ENCODE measurements at regions not wholly inside any gene's neighbourhood (a gene's known extent, or its start where the extent isn't known, plus 50 kb on each side); places are given as distances from the start of the nearest gene placed in this dataset.

- no peak overlapping the region for H3K9ac ChIP-seq (ENCODE audit: low read length)
- H3K9me3 ChIP-seq (ENCODE audit: insufficient read depth, low read depth, low read length): no peaks in the 10 kb centered on the region
- whole genome bisulfite sequencing (ENCODE audit: extremely low coverage, insufficient coverage, insufficient read length): no CpG with 5 or more reads among the region's 18 CpGs
- no peak overlapping the region for H3K27ac ChIP-seq (ENCODE audit: low read depth, low read length)
- no peak overlapping the region for H2AFZ ChIP-seq (ENCODE audit: insufficient read depth, low read length, poor library complexity)
- peaks cover 0 to 2% of the 10 kb centered on the region in 2 experiments for H3K4me1 ChIP-seq (ENCODE audit: control insufficient read depth in 1 of 2, insufficient read depth in 2 of 2, low read length in 2 of 2)
- DNase-seq: no peak
- peaks cover 0 to 2% of the 10 kb centered on the region in 2 experiments for H3K36me3 ChIP-seq (ENCODE audit: control insufficient read depth in 1 of 2, insufficient read depth in 2 of 2, low read length in 2 of 2)
- no peaks in the 10 kb centered on the region for H3K79me2 ChIP-seq (ENCODE audit: control insufficient read depth, insufficient read depth, low read length, poor library complexity)
- no peak overlapping the region for H3K18ac ChIP-seq (ENCODE audit: low read length)
- no peak overlapping the region for H4K8ac ChIP-seq (ENCODE audit: low read depth, low read length)
- H3K23ac ChIP-seq (ENCODE audit: low read length): no peak overlapping the region
- no peak overlapping the region for H4K12ac ChIP-seq (ENCODE audit: low read depth, low read length)
- no peak overlapping the region for H2AK5ac ChIP-seq (ENCODE audit: low read length)
- no peak overlapping the region for H3K4me2 ChIP-seq (ENCODE audit: low read length)
- no peak overlapping the region for H2BK5ac ChIP-seq (ENCODE audit: low read depth, low read length, poor library complexity)
- H3K14ac ChIP-seq (ENCODE audit: low read length): no peak overlapping the region
- no peaks in the 10 kb centered on the region for H3K79me1 ChIP-seq (ENCODE audit: low read length)
- H3K4me3 ChIP-seq (ENCODE audit: low read depth, low read length): peak overlapping the region; percentile 42
- no peak overlapping the region for H3K4ac ChIP-seq (ENCODE audit: low read depth, low read length)
- H3K27me3 ChIP-seq (ENCODE audit: insufficient read depth, low read length): no peaks in the 10 kb centered on the region
- no peak overlapping the region for H4K91ac ChIP-seq (ENCODE audit: low read depth, low read length)
- no peak overlapping the region for H2BK12ac ChIP-seq (ENCODE audit: low read length)
- H2BK120ac ChIP-seq (ENCODE audit: insufficient read depth, low read length, poor library complexity): no peak overlapping the region
Observed at GRCh38 chr22:25367756-25368155, 148.3 kb downstream of the CRYBB2 start.

- no CpG with 5 or more reads among the region's 5 CpGs for WGBS (ENCODE audit: extremely low coverage, insufficient coverage, insufficient read length)
- Histone ChIP-seq H3K23ac (ENCODE audit: low read length) (no peak overlapping the region), H2AK5ac (ENCODE audit: low read length) (no peak overlapping the region), H3K14ac (ENCODE audit: low read length) (no peak overlapping the region), H2BK12ac (ENCODE audit: low read length) (no peak overlapping the region), H3K18ac (ENCODE audit: low read length) (no peak overlapping the region), H3K27me3 (ENCODE audit: insufficient read depth, low read length) (no peaks in the 10 kb centered on the region), H3K4ac (ENCODE audit: low read depth, low read length) (no peak overlapping the region), H4K12ac (ENCODE audit: low read depth, low read length) (no peak overlapping the region), H2AFZ (ENCODE audit: insufficient read depth, low read length, poor library complexity) (no peak overlapping the region), H3K4me3 (ENCODE audit: low read depth, low read length) (no peak overlapping the region), H3K79me1 (ENCODE audit: low read length) (no peaks in the 10 kb centered on the region), H3K4me2 (ENCODE audit: low read length) (no peak overlapping the region), H4K8ac (ENCODE audit: low read depth, low read length) (no peak overlapping the region), H4K91ac (ENCODE audit: low read depth, low read length) (no peak overlapping the region), H3K9ac (ENCODE audit: low read length) (no peak overlapping the region), H3K9me3 (ENCODE audit: insufficient read depth, low read depth, low read length) (no peaks in the 10 kb centered on the region), H3K27ac (ENCODE audit: low read depth, low read length) (no peak overlapping the region), H2BK5ac (ENCODE audit: low read depth, low read length, poor library complexity) (no peak overlapping the region), H3K4me1 (ENCODE audit: control insufficient read depth in 1 of 2, insufficient read depth in 2 of 2, low read length in 2 of 2) (peaks cover 0 to 2% of the 10 kb centered on the region in 2 experiments), H3K79me2 (ENCODE audit: control insufficient read depth, insufficient read depth, low read length, poor library complexity) (no peaks in the 10 kb centered on the region), H2BK120ac (ENCODE audit: insufficient read depth, low read length, poor library complexity) (no peak overlapping the region), H3K36me3 (ENCODE audit: control insufficient read depth in 1 of 2, insufficient read depth in 2 of 2, low read length in 2 of 2) (peaks cover 0 to 2% of the 10 kb centered on the region in 2 experiments)
- no peak for DNase-seq
Observed at GRCh38 chr22:25368271-25368670, 148.8 kb downstream of the CRYBB2 start.

DNA sequence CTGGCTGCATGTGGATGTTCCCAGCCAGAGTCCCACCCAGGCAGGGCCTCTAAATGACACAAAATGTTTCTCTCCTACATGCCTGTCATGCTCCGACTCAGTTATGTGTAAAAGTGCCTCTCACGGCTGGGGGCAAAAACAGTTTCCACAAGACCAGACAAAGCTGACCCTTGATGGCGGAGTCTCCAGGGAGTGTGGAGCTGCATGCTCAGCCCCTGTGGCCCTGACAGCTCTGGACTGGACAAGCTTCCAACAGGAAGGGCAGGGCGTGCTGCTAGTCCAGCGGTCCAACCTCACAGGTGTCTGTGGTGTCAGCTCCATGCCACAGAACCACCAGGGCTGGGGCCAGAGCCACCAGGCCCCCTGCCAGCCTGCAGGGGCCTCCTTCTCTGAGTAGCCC is 149.6 kb downstream of the CRYBB2 start:
- Histone ChIP-seq H4K91ac (ENCODE audit: low read depth, low read length) (no peak overlapping the region), H2BK12ac (ENCODE audit: low read length) (no peak overlapping the region), H3K27me3 (ENCODE audit: insufficient read depth, low read length) (no peaks in the 10 kb centered on the region), H4K8ac (ENCODE audit: low read depth, low read length) (no peak overlapping the region), H2BK5ac (ENCODE audit: low read depth, low read length, poor library complexity) (no peak overlapping the region), H2BK120ac (ENCODE audit: insufficient read depth, low read length, poor library complexity) (no peak overlapping the region), H3K79me1 (ENCODE audit: low read length) (no peaks in the 10 kb centered on the region), H3K4me2 (ENCODE audit: low read length) (no peak overlapping the region), H3K14ac (ENCODE audit: low read length) (no peak overlapping the region), H3K4ac (ENCODE audit: low read depth, low read length) (no peak overlapping the region), H3K4me1 (ENCODE audit: control insufficient read depth in 1 of 2, insufficient read depth in 2 of 2, low read length in 2 of 2) (peaks cover 0 to 2% of the 10 kb centered on the region in 2 experiments), H3K9ac (ENCODE audit: low read length) (no peak overlapping the region), H3K9me3 (ENCODE audit: insufficient read depth, low read depth, low read length) (no peaks in the 10 kb centered on the region), H3K4me3 (ENCODE audit: low read depth, low read length) (no peak overlapping the region), H3K79me2 (ENCODE audit: control insufficient read depth, insufficient read depth, low read length, poor library complexity) (no peaks in the 10 kb centered on the region), H3K36me3 (ENCODE audit: control insufficient read depth in 1 of 2, insufficient read depth in 2 of 2, low read length in 2 of 2) (peaks cover under 1 to 2% of the 10 kb centered on the region in 2 experiments), H2AK5ac (ENCODE audit: low read length) (no peak overlapping the region), H3K18ac (ENCODE audit: low read length) (no peak overlapping the region), H2AFZ (ENCODE audit: insufficient read depth, low read length, poor library complexity) (no peak overlapping the region), H4K12ac (ENCODE audit: low read depth, low read length) (no peak overlapping the region), H3K27ac (ENCODE audit: low read depth, low read length) (no peak overlapping the region), H3K23ac (ENCODE audit: low read length) (no peak overlapping the region)
- no peak for DNase-seq
- no CpG with 5 or more reads among the region's 5 CpGs for WGBS (ENCODE audit: extremely low coverage, insufficient coverage, insufficient read length)

DNA sequence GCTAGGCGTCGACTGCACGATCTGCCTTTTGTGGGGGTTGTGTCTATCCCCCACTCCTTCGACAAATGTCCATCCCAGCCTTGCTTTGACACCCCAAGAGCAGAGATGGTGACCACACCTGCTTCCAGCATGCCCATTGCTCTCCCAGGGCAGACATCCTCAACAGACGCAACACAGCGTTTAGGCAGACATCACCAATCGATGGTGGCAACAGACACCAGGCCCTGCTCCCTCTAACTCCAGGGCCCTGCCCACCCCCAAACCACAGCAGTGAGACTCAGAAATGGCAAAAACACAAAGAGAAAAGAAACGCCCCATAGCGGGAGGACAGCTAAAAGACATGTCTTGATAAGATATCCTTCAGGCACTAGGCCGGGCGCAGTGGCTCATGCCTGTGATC is 150.9 kb downstream of the CRYBB2 start:
- Histone ChIP-seq H3K23ac (ENCODE audit: low read length) (no peak overlapping the region), H3K4ac (ENCODE audit: low read depth, low read length) (no peak overlapping the region), H4K91ac (ENCODE audit: low read depth, low read length) (no peak overlapping the region), H3K27ac (ENCODE audit: low read depth, low read length) (no peak overlapping the region), H2BK120ac (ENCODE audit: insufficient read depth, low read length, poor library complexity) (no peak overlapping the region), H3K14ac (ENCODE audit: low read length) (no peak overlapping the region), H3K79me2 (ENCODE audit: control insufficient read depth, insufficient read depth, low read length, poor library complexity) (no peaks in the 10 kb centered on the region), H2AK5ac (ENCODE audit: low read length) (no peak overlapping the region), H3K9me3 (ENCODE audit: insufficient read depth, low read depth, low read length) (no peaks in the 10 kb centered on the region), H4K8ac (ENCODE audit: low read depth, low read length) (no peak overlapping the region), H2BK5ac (ENCODE audit: low read depth, low read length, poor library complexity) (no peak overlapping the region), H3K36me3 (ENCODE audit: control insufficient read depth in 1 of 2, insufficient read depth in 2 of 2, low read length in 2 of 2) (peaks cover 2 to 3% of the 10 kb centered on the region in 2 experiments), H3K4me2 (ENCODE audit: low read length) (no peak overlapping the region), H4K12ac (ENCODE audit: low read depth, low read length) (no peak overlapping the region), H3K27me3 (ENCODE audit: insufficient read depth, low read length) (no peaks in the 10 kb centered on the region), H3K4me1 (ENCODE audit: control insufficient read depth in 1 of 2, insufficient read depth in 2 of 2, low read length in 2 of 2) (peaks cover 0 to 2% of the 10 kb centered on the region in 2 experiments), H2AFZ (ENCODE audit: insufficient read depth, low read length, poor library complexity) (no peak overlapping the region), H3K4me3 (ENCODE audit: low read depth, low read length) (no peak overlapping the region), H3K79me1 (ENCODE audit: low read length) (no peaks in the 10 kb centered on the region), H3K18ac (ENCODE audit: low read length) (no peak overlapping the region), H2BK12ac (ENCODE audit: low read length) (no peak overlapping the region), H3K9ac (ENCODE audit: low read length) (peak overlapping the region; percentile 21)
- DNase-seq: no peak
- WGBS (ENCODE audit: extremely low coverage, insufficient coverage, insufficient read length): no CpG with 5 or more reads among the region's 11 CpGs

Data from trophoblast cell (in vitro differentiated cells and primary cell).